Effector CD4-positive, alpha-beta T cell (primary cell): ENCODE measurements at regions not wholly inside any gene's neighbourhood (a gene's known extent, or its start where the extent isn't known, plus 50 kb on each side); places are given as distances from the start of the nearest gene placed in this dataset.

Experiments
- DNase-seq: peaks from one replicate; pipeline ENCODE4 v3.0.0-alpha.2; 2020

DNA sequence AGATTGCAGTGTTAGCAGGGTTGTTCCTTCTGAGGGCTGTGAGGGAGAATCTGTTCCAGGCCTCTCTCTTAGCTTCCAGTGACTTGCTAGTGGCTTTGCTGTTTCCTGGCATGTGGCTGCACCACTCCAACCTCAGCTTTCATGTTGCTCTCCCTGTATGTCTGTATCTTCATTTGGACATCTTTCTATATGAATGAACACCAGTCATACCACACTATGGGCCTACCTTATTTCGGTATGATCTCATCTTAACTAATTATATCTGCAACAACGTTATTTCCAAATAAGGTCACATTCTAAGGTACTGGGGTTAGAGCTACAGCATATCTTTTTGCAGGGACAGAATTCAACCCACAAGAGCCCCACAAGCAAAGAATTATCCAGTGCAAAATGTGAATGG, 356.7 kb upstream of the UMPS start:
- no peak for DNase-seq

GRCh38 chr3:124374583-124374982, 355.7 kb upstream of the UMPS start:
- DNase-seq = no peak

- DNase-seq = no peak
These were observed 348.5 kb upstream of the UMPS start for GRCh38 chr3:124381575-124382333.

- no peak for DNase-seq
These were observed 347.2 kb upstream of the UMPS start for GRCh38 chr3:124383051-124383450.

DNA sequence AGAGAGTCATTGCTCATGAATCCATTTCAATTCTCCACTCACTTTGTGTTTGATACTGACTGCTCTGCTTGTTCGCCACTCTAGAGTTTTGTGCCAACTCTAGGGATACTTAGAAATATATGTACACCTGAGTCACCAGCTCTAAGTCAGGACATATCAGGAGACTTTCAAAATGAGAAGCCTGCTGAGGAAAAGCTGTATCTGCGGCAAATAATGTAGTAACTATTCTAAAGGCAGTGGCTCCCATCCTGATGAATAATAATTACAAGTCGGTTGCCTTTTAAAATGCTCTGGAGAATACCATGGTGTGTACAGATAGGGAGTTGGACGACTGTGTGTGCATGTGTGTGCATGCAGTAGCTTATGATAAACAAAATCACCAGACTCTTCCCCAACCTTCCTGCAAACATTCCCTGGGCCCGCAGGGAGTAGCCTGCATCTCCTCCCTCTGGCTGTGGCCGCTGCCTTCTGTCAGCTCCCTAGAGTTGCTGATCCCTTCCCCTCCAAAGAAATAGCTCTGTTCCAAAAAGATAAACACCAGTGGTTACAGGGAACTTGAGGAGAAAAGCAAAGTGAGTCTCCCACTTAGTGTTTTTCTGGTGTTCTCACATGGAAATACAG, 346.3 kb upstream of the UMPS start:
- DNase-seq = no peak

DNA sequence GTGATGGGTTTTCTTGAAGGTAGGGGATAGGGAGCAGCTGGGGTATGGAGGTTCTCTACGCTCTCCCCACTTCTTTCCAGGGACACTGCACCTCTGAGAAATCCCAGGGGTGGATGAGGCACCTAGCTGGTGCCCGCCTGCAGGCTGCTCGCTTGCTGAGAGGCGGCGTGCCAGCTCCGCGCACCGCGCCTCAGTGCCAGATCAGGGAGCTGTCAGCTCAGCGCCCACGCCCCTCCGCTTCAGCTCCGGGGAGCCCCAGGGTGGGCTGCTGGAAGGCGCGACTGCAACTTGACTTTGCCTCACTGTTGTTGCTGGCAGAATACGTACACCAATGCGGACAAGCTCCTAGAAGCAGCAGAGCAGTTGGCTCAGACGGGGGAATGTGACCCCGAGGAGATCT, 345.7 kb upstream of the UMPS start:
- no peak for DNase-seq

GRCh38 chr3:124385996-124386395, 344.3 kb upstream of the UMPS start:
- no peak for DNase-seq

GRCh38 chr3:124386996-124387595, 343.2 kb upstream of the UMPS start:
- DNase-seq = no peak

GRCh38 chr3:124391774-124392173, 338.5 kb upstream of the UMPS start:
- DNase-seq = no peak

DNA sequence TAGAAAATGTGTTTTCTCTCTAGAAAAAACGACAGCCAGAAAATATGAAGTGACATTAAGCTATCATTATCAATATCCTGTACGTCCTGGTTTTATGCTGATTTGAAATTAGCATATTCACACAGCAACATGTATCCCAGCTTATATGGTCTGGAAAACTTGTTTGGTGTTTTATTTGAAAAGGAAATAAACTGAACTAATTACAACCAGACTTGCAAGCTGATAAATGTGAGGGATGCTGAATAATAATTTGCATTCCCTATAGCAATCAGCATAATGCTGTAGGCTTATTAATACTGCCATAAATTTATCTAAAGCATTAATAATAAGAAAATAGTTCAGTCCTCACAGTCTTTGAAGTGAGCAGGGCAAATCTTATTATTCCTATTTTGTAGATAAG, 336.9 kb upstream of the UMPS start:
- DNase-seq = no peak

GRCh38 chr3:124395162-124395561, 335.1 kb upstream of the UMPS start:
- DNase-seq = no peak

- DNase-seq = no peak
These were observed 334.5 kb upstream of the UMPS start for GRCh38 chr3:124395584-124396338.

GRCh38 chr3:124396339-124396950, 333.8 kb upstream of the UMPS start:
- no peak for DNase-seq

- no peak for DNase-seq
These were observed 333.2 kb upstream of the UMPS start for GRCh38 chr3:124397088-124397487.

- no peak for DNase-seq
These were observed 331.7 kb upstream of the UMPS start for GRCh38 chr3:124398594-124398993.

DNA sequence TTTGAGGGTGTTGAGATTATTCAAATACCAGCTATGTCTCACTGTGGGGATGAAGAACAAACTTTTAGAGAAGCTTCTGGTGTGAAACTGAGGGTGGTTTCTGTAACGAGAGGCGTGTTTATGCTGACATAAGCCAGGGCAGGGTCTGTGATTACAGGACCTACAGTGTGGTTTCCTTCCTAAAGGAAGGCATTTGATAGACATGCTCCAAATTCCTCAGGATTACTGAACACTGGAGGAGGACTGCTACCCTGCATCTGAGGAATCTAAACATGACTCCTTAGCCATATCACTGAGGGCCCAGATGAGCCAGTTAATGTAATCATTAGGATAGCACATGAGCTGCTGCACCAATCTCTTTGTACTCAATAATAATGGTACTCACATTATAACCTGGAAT, 328.4 kb upstream of the UMPS start:
- no peak for DNase-seq

DNA sequence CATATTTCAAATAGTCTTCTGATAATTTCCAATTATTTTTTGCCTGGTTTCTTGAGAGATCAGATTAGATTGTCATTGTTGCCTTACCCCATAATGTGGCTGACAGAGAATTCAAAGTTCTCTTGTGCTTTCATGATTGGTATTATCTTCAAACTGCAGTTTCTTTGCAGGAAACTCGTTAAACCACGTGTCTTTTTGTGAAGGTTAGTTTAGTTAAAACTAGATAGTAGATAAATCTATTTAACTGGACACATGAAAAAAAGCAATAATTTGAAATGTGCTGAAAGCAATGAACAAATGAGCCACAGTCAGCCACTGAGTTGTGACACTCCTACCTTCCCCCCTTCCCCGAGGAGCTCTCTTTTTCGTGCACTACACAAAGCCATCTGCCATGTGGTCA, 327.5 kb upstream of the UMPS start:
- DNase-seq = no peak

- DNase-seq = no peak
These were observed 325.6 kb upstream of the UMPS start for GRCh38 chr3:124404621-124405020.

DNA sequence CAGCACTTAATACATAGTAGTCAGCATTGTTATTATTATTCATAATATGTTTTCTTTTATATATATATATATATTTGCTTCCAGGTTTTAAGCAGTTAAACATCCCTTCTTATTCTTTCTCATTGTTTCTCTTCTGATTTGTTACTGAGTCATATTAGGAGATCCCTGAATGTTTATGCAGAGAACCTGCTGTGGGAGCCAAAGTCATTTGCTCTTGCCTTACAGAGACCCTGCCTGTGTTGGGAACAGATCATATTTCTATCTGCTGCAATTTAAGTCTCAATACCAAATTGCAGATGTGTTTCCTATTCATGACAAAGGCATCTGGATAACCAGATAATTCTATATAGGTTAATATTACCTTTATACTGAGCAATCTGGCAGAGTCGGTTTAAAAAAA, 323.0 kb upstream of the UMPS start:
- DNase-seq = no peak

DNA sequence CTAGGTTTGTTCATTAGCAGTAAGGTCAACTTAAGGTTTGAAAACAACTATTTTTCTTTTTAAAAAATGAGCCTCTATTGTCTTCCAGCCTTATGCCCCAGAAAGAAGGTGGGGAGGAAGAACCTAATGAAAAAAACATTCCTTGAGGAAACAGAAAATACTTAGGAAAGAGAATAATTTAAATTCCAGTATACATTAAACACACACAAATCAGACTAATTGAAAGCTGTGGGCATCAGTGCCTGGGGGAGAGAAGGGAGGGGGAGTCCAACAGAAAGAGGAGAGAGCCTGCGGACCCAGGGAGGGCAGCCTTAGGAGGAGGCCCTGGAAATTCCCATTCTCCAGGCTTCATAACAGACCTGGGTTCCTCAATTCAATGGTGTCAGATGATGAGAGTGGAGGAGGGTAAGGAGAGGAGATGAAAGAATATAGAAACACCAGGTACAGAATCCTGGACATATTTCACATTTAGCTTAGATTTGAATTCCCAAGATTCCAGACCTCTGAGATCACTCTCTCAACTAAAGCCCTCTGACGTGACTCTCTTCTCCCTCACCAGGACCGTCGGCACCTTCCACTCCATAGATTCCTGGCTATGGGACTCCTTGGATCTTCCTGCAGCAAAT, 320.5 kb upstream of the UMPS start:
- no peak for DNase-seq

DNA sequence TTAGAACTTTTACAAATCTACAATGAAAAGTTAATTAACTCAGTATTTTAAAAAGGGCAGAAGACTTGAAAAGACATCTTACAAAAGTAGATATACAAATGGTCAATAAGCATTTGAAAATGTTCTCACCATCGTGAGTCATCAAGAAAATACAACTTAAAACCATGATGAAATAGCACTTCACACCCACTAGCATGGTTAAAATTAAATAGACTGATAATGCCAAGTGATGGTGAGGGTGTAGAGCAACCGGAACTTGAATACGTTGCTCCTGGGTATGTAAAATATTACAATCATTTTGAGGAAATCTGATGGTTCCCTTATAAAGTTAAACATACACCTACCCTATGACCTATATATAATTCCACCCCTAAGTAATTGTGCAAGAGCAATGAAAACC, 319.8 kb upstream of the UMPS start:
- DNase-seq = no peak

GRCh38 chr3:124411728-124412127, 318.5 kb upstream of the UMPS start:
- DNase-seq = no peak

- no peak for DNase-seq
These were observed 317.6 kb upstream of the UMPS start for GRCh38 chr3:124412644-124413043.
